K562 (cell line): ENCODE measurements at regions not wholly inside any gene's neighbourhood (a gene's known extent, or its start where the extent isn't known, plus 50 kb on each side); places are given as distances from the start of the nearest gene placed in this dataset.

ENCODE experiments used
- ATAC-seq: fragments of 200-7000 bp; cut with Tn5 transposase; 3 replicates; pipeline ENCODE4 v1.9.1; 2020; ENCODE audit warnings: moderate library complexity
- BruUV-seq: library from RNA; stranded (reverse); fragments of 400-500 nt; replicated peaks from 2 replicates; lab custom pipeline; 2021; lab: Mats Ljungman, UMichigan
- CTCF ChIA-PET: fragments of 300-600 bp; formaldehyde crosslinking; extraction: SDS; loops from one replicate; lab custom pipeline; 2021; ENCODE audit warnings: low intra/inter-chr PET ratio; lab: Yijun Ruan, JAX
- POLR2A ChIA-PET: fragments of 300-600, 350-650 bp; sonication (Branson Sonifier 250); formaldehyde crosslinking; extraction: SDS; loops from one replicate; lab custom pipeline; 2021; ENCODE audit warnings: antibody characterized with exemption, inconsistent platforms; lab: Yijun Ruan, JAX
- DNase-seq, 4 experiments: peaks; one replicate each; pipeline versions ENCODE4 v3.0.0 to v3.0.0-alpha.2; 2011 to 2018; ENCODE audit warnings: low spot score in 3 of 4, mixed read lengths in 3 of 4; ENCODE audit errors: extremely low read depth in 1 of 4
- FAIRE-seq: peaks from 2 replicates; lab custom pipeline; 2011; peaks lifted over from hg19 to GRCh38; lab: Jason Lieb, UNC
- H2AFZ ChIP-seq: 2 replicates; pipeline ENCODE4 v1.6.0; 2011; ENCODE audit warnings: low read depth, low read length, control low read depth, inconsistent platforms
- H3K27ac ChIP-seq: fragments of 200-600 bp; 3 replicates; pipeline ENCODE4 v1.8.0; 2011; ENCODE audit warnings: low read depth, mild to moderate bottlenecking, control low read depth, inconsistent platforms, low read length, moderate library complexity, mixed read lengths; ENCODE audit errors: extremely low read depth
- H3K27me3 ChIP-seq, 2 experiments: fragments of 300-600 bp in 1 of 2; 2 replicates in 1 of 2; 3 replicates in 1 of 2; pipeline versions ENCODE4 v1.6.0 to v1.8.0; 2011; ENCODE audit warnings: inconsistent platforms in 2 of 2, low read length in 2 of 2, mild to moderate bottlenecking in 1 of 2, mixed read lengths in 1 of 2, moderate library complexity in 1 of 2; ENCODE audit not compliant: control insufficient read depth in 2 of 2, insufficient read depth in 2 of 2
- H3K36me3 ChIP-seq: fragments of 300-600 bp; 3 replicates; pipeline ENCODE4 v1.8.0; 2011; ENCODE audit warnings: mild to moderate bottlenecking, low read length, inconsistent platforms; ENCODE audit not compliant: control insufficient read depth, insufficient read depth
- H3K4me1 ChIP-seq, 2 experiments: fragments of 200-600 bp in 1 of 2; replicated peaks in 1 of 2; 2 replicates in 1 of 2; 3 replicates in 1 of 2; pipeline versions ENCODE4 v1.5.1 to v1.8.0; 2011; ENCODE audit warnings: inconsistent platforms in 2 of 2, low read length in 2 of 2, mild to moderate bottlenecking in 1 of 2, mixed read lengths in 1 of 2, moderate library complexity in 1 of 2; ENCODE audit not compliant: control insufficient read depth in 2 of 2, insufficient read depth in 2 of 2
- H3K4me2 ChIP-seq: 2 replicates; pipeline ENCODE4 v1.6.1; 2011; ENCODE audit warnings: low read length, control low read depth, inconsistent platforms, mixed read lengths; ENCODE audit not compliant: insufficient read depth
- H3K4me3 ChIP-seq: fragments of 200-600 bp; sonication (generic), shearing (Covaris generic); 2 replicates; pipeline ENCODE4 v1.5.1; 2016; ENCODE audit warnings: control low read depth, inconsistent platforms
- H3K79me2 ChIP-seq: fragments of 200-600 bp; 3 replicates; pipeline ENCODE4 v1.8.0; 2011; ENCODE audit warnings: low read length, inconsistent platforms; ENCODE audit not compliant: control insufficient read depth, insufficient read depth
- H3K9ac ChIP-seq, 2 experiments: 2 replicates each; pipeline versions ENCODE4 v1.6.0 to v1.6.1; 2011; ENCODE audit warnings: low read depth in 2 of 2, low read length in 2 of 2, control low read depth in 1 of 2, inconsistent platforms in 1 of 2, mild to moderate bottlenecking in 1 of 2, mixed read lengths in 1 of 2; ENCODE audit not compliant: insufficient read depth in 1 of 2
- H3K9me1 ChIP-seq: one replicate; pipeline ENCODE4 v1.6.0; 2011; ENCODE audit warnings: inconsistent platforms, mild to moderate bottlenecking, low read length, moderate library complexity; ENCODE audit not compliant: control insufficient read depth, insufficient read depth
- H3K9me3 ChIP-seq: replicated peaks from 2 replicates; pipeline ENCODE4 v1.5.1; 2011; ENCODE audit warnings: low read depth, low read length, inconsistent platforms; ENCODE audit not compliant: control insufficient read depth, insufficient read depth
- H4K20me1 ChIP-seq: replicated peaks from 2 replicates; pipeline ENCODE4 v1.6.1; 2011; ENCODE audit warnings: low read length, inconsistent platforms, mixed read lengths; ENCODE audit not compliant: control insufficient read depth, insufficient read depth
- ATF3 ChIP-seq, 2 experiments: fragments of 450-650 bp in 1 of 2; sonication (generic) in 1 of 2; formaldehyde crosslinking in 1 of 2; IDR thresholded peaks in 1 of 2; conservative IDR thresholded peaks in 1 of 2; 2 replicates each; pipeline versions ENCODE4 v1.6.1 to v1.8.1; 2016 to 2023; ENCODE audit warnings: mild to moderate bottlenecking in 2 of 2, moderate library complexity in 2 of 2, inconsistent platforms in 1 of 2, missing genetic modification reagents in 1 of 2
- ERF ChIP-seq: fragments of 450-650 bp; formaldehyde crosslinking; IDR thresholded peaks from 2 replicates; pipeline ENCODE4 v1.4.0; 2020; ENCODE audit warnings: mild to moderate bottlenecking, mixed read lengths
- EZH2 ChIP-seq: IDR thresholded peaks from 2 replicates; pipeline ENCODE4 v1.6.1; 2012; ENCODE audit warnings: low read depth, mild to moderate bottlenecking, inconsistent platforms, low read length, borderline replicate concordance
- GTF2E2 ChIP-seq: fragments of 200-800 bp; sonication (Bioruptor generic); IDR thresholded peaks from 2 replicates; pipeline ENCODE4 v1.6.1; 2016; ENCODE audit warnings: missing genetic modification characterization, missing compliant biosample characterization
- HNRNPL ChIP-seq: fragments of 200-400 bp; formaldehyde crosslinking; IDR thresholded peaks from 2 replicates; pipeline ENCODE4 v1.6.1; 2017; ENCODE audit warnings: low read depth, mild to moderate bottlenecking, low read length
- MITF ChIP-seq: IDR thresholded peaks from 2 replicates; pipeline ENCODE4 v1.6.1; 2014; ENCODE audit warnings: antibody characterized with exemption
- MYC ChIP-seq, 2 experiments: fragments of 250-450 bp in 1 of 2; sonication (Bioruptor Pico) in 1 of 2; IDR thresholded peaks; 2 replicates each; pipeline versions ENCODE4 v1.5.1 to v1.6.1; 2012 to 2021; ENCODE audit warnings: low read depth in 2 of 2, borderline replicate concordance in 1 of 2, improper control_type of control experiment in 1 of 2, low read length in 1 of 2, mild to moderate bottlenecking in 1 of 2, moderate library complexity in 1 of 2
- PCBP2 ChIP-seq: fragments of 200-400 bp; formaldehyde crosslinking; IDR thresholded peaks from 2 replicates; pipeline ENCODE4 v1.6.1; 2018; ENCODE audit warnings: low read length, low read depth, mild to moderate bottlenecking, moderate library complexity; ENCODE audit not compliant: poor library complexity, severe bottlenecking
- POLR2AphosphoS2 ChIP-seq: IDR thresholded peaks from 2 replicates; pipeline ENCODE4 v1.6.1; 2012; ENCODE audit warnings: low read length, improper control_type of control experiment
- RBBP5 ChIP-seq: fragments of 200-600 bp; sonication (generic); IDR thresholded peaks from 2 replicates; pipeline ENCODE4 v1.6.1; 2012; ENCODE audit warnings: borderline replicate concordance, mild to moderate bottlenecking, low read length, control low read depth, inconsistent platforms; ENCODE audit not compliant: insufficient read depth, poor library complexity, severe bottlenecking
- RBM39 ChIP-seq: fragments of 200-400 bp; formaldehyde crosslinking; optimal IDR thresholded peaks from 2 replicates; pipeline ENCODE3; 2018; ENCODE audit warnings: low read depth, low read length
- SNAPC5 ChIP-seq: fragments of 250-450 bp; sonication (Bioruptor Pico); IDR thresholded peaks from 2 replicates; pipeline ENCODE4 v1.8.0; 2021; ENCODE audit warnings: moderate library complexity, mild to moderate bottlenecking, inconsistent platforms
- ZNF263 ChIP-seq: sonication (generic); formaldehyde crosslinking; IDR thresholded peaks from 2 replicates; pipeline ENCODE4 v1.8.0; 2022; ENCODE audit warnings: mild to moderate bottlenecking, missing genetic modification reagents, borderline replicate concordance
- ZNF785 ChIP-seq: fragments of 250-450 bp; sonication (Bioruptor Pico); IDR thresholded peaks from 2 replicates; pipeline ENCODE4 v1.4.0; 2020; ENCODE audit warnings: mild to moderate bottlenecking
- ZSCAN32 ChIP-seq: fragments of 450-650 bp; formaldehyde crosslinking; IDR thresholded peaks from 2 replicates; pipeline ENCODE4 v1.4.0; 2020; ENCODE audit warnings: mild to moderate bottlenecking, moderate library complexity
- WGBS: fragments of 100-300 bp; shearing (Covaris generic); methylation state at CpG from one replicate; pipeline ENCODE4 v1.1.6; 2016; ENCODE audit warnings: low coverage, mixed read lengths; ENCODE audit not compliant: insufficient coverage; ENCODE audit errors: missing lambda C conversion rate; 5-methylcytosine and 5-hydroxymethylcytosine counted together
- in situ Hi-C: fragments of 300-500 bp; cut with MboI; formaldehyde crosslinking; loops from 4 replicates; pipeline ENCODE4 v1.15.0; 2018; ENCODE audit warnings: inconsistent platforms, mixed read lengths
- intact Hi-C: fragments of 100-400 bp; cut with micrococcal nuclease; formaldehyde crosslinking; loops from 2 replicates; pipeline ENCODE4 v1.14.2; 2022

- TF ChIP-seq EZH2 (no peak), RBBP5 (no peak), PCBP2 (no peak), SNAPC5 (CRISPR knock-in tag) (no peak), ZNF263 (CRISPR knock-in tag) (no peak), MITF (no peak)
Observed at GRCh38 chr13:111528513-111528912, 208.1 kb downstream of the TEX29 start (continued).

- no peak for DNase-seq
- no peak overlapping the region for H3K27ac ChIP-seq
- no peak overlapping the region for H3K9ac ChIP-seq
- no peak overlapping the region for H3K4me3 ChIP-seq
- no peaks in the 10 kb centered on the region for H4K20me1 ChIP-seq
- intact Hi-C loops (no loop called here), in situ Hi-C loops (no loop called here)
- peaks cover 0 to 25% of the 10 kb centered on the region in 2 experiments; a peak in 2 of 5 replicates for H3K27me3 ChIP-seq
- no peaks in the 10 kb centered on the region for H3K9me1 ChIP-seq
- no peaks in the 10 kb centered on the region for H3K79me2 ChIP-seq
- 0% methylated on average over 17 of the region's 17 CpGs for WGBS
- no peak for FAIRE-seq
- H3K36me3 ChIP-seq, result no peaks in the 10 kb centered on the region
- H2AFZ ChIP-seq, result no peak overlapping the region
- CTCF ChIA-PET, result no interaction called here
- H3K4me2 ChIP-seq, result no peak overlapping the region
- no peak for ATAC-seq
- H3K4me1 ChIP-seq, result no peaks in the 10 kb centered on the region
- POLR2A ChIA-PET, result no interaction called here
- H3K9me3 ChIP-seq, result no peaks in the 10 kb centered on the region
- BruUV-seq, result no TSS peak
- TF ChIP-seq MYC (IDR thresholded peaks at IDR 0.05; ENCODE audit: low read depth, low read length), result no peak
- no peak for TF ChIP-seq MYC (CRISPR knock-in tag; IDR thresholded peaks at IDR 0.05; ENCODE audit: borderline replicate concordance, low read depth)
- no peak for TF ChIP-seq ZNF785 (CRISPR knock-in tag)
- TF ChIP-seq POLR2AphosphoS2, result no peak
- no peak for TF ChIP-seq ERF (CRISPR knock-in tag)
- TF ChIP-seq RBM39, result no peak
- TF ChIP-seq ATF3 (IDR thresholded peaks at IDR 0.05), result no peak
- no peak for TF ChIP-seq ATF3 (CRISPR knock-in tag; conservative IDR thresholded peaks at IDR 0.05)
- no peak for TF ChIP-seq HNRNPL
- no peak for TF ChIP-seq ZSCAN32
- no peak for TF ChIP-seq GTF2E2 (tag)
Observed at GRCh38 chr13:111530137-111530870, 209.9 kb downstream of the TEX29 start.
